ENCODE measurements at regions not wholly inside any gene's neighbourhood (a gene's known extent, or its start where the extent isn't known, plus 50 kb on each side); places are given as distances from the start of the nearest gene placed in this dataset.

GRCh38 chr12:47017041-47017713, 62.2 kb upstream of the PCED1B start:
- no peak overlapping the region for H3K9ac ChIP-seq (ENCODE audit: insufficient read depth, low read length, poor library complexity, severe bottlenecking)
- no peak for DNase-seq
- Mint-ChIP-seq H3K4me1 (peaks cover 13% of the 10 kb centered on the region), H3K27me3 (ENCODE audit: low read depth in 3 of 3) (peaks cover 0 to 2% (median 0%) of the 10 kb centered on the region in 3 donors), H3K36me3 (no peaks in the 10 kb centered on the region), H3K9me3 (peaks cover 0 to 4% (median 1%) of the 10 kb centered on the region in 7 donors), H3K4me3 (no peak overlapping the region), H3K27ac (no peak overlapping the region)
- H2AFZ ChIP-seq (ENCODE audit: insufficient read depth, low read depth, low read length, poor library complexity, severe bottlenecking), result no peak overlapping the region
- no peak overlapping the region for H3K4me3 ChIP-seq (replicated peaks in 1 of 3; ENCODE audit: low read depth in 2 of 3, low read length in 3 of 3)
- TF ChIP-seq CTCF (IDR thresholded peaks at IDR 0.05), result no peak
- no peaks in the 10 kb centered on the region for H3K79me2 ChIP-seq (ENCODE audit: insufficient read depth, low read length)
- H3K4me1 ChIP-seq (ENCODE audit: control insufficient read depth in 1 of 2, insufficient read depth in 2 of 2, low read length in 2 of 2), result no peaks in the 10 kb centered on the region
- no CpG with 5 or more reads among the region's 6 CpGs for WGBS (ENCODE audit: insufficient coverage)
- H3K9me3 ChIP-seq (replicated peaks in 1 of 2; ENCODE audit: control insufficient read depth in 1 of 2, insufficient read depth in 1 of 2, low read length in 2 of 2), result no peaks in the 10 kb centered on the region
- H3K27ac ChIP-seq (ENCODE audit: low read depth in 1 of 2, low read length in 2 of 2), result no peak overlapping the region
- no peak overlapping the region for H3K4me2 ChIP-seq (replicated peaks; ENCODE audit: extremely low read depth, low read length, poor library complexity, severe bottlenecking)
- H3K36me3 ChIP-seq (replicated peaks in 1 of 2; ENCODE audit: control insufficient read depth in 1 of 2, insufficient read depth in 2 of 2, low read length in 2 of 2), result no peaks in the 10 kb centered on the region
- intact Hi-C loops (cut with micrococcal nuclease), result loop anchor here in 1 of 2 donors (10.0 kb wide), 1 partner anchor 672 kb away; no protein-coding TSS in a partner anchor
- no peaks in the 10 kb centered on the region for H4K20me1 ChIP-seq (ENCODE audit: insufficient read depth, low read length)
- no peaks in the 10 kb centered on the region for H3K27me3 ChIP-seq (ENCODE audit: control insufficient read depth in 2 of 2, insufficient read depth in 2 of 2, low read length in 2 of 2)

DNA sequence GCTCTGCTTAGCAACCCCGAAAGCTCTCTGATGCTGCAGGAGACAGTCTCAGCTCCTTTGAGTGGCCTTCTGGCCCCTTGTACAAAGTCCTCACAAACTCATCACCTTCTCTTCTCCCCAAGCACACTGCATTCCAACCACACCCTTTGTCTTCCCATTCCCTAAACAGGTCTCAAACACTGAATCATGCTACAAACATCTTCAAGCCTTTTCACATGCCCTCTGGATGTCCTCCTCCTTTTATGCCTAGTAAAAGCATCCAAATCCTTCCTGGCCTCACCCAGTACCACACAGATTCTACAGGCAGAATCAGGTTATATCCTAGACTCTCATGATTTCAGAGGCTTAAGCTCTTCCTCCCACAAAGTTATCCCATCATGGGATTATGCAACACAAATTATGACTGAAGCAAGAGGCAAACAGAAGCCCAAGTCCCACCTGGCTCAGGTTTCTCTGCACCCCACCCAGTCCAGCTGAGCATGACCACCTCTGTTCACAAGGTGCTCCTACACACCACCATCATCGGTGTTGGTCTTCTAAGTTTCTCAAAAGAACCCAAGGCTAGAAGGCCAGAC, 61.4 kb upstream of the PCED1B start:
- Histone ChIP-seq H3K4me3 (replicated peaks in 1 of 3; ENCODE audit: low read depth in 2 of 3, low read length in 3 of 3) (no peak overlapping the region), H3K27ac (ENCODE audit: low read depth in 1 of 2, low read length in 2 of 2) (no peak overlapping the region), H2AFZ (ENCODE audit: insufficient read depth, low read depth, low read length, poor library complexity, severe bottlenecking) (no peak overlapping the region), H3K36me3 (replicated peaks in 1 of 2; ENCODE audit: control insufficient read depth in 1 of 2, insufficient read depth in 2 of 2, low read length in 2 of 2) (no peaks in the 10 kb centered on the region), H3K27me3 (ENCODE audit: control insufficient read depth in 2 of 2, insufficient read depth in 2 of 2, low read length in 2 of 2) (no peaks in the 10 kb centered on the region), H4K20me1 (ENCODE audit: insufficient read depth, low read length) (no peaks in the 10 kb centered on the region), H3K9me3 (replicated peaks in 1 of 2; ENCODE audit: control insufficient read depth in 1 of 2, insufficient read depth in 1 of 2, low read length in 2 of 2) (no peaks in the 10 kb centered on the region), H3K4me1 (ENCODE audit: control insufficient read depth in 1 of 2, insufficient read depth in 2 of 2, low read length in 2 of 2) (no peaks in the 10 kb centered on the region), H3K79me2 (ENCODE audit: insufficient read depth, low read length) (no peaks in the 10 kb centered on the region), H3K4me2 (replicated peaks; ENCODE audit: extremely low read depth, low read length, poor library complexity, severe bottlenecking) (no peak overlapping the region), H3K9ac (ENCODE audit: insufficient read depth, low read length, poor library complexity, severe bottlenecking) (no peak overlapping the region)
- Mint-ChIP-seq H3K9me3 (peaks cover 0 to 4% (median 1%) of the 10 kb centered on the region in 7 donors), H3K27ac (no peak overlapping the region), H3K4me3 (no peak overlapping the region), H3K36me3 (no peaks in the 10 kb centered on the region), H3K4me1 (peaks cover 13% of the 10 kb centered on the region), H3K27me3 (ENCODE audit: low read depth in 3 of 3) (peaks cover 0 to 2% (median 0%) of the 10 kb centered on the region in 3 donors)
- intact Hi-C loops (cut with micrococcal nuclease), result loop anchor here in 1 of 2 donors (10.0 kb wide), 1 partner anchor 673 kb away; no protein-coding TSS in a partner anchor
- no peak for DNase-seq
- WGBS (ENCODE audit: insufficient coverage), result 90% methylated on average over 2 of the region's 2 CpGs
- TF ChIP-seq CTCF (IDR thresholded peaks at IDR 0.05), result no peak

All from CD14-positive monocyte (primary cell).